Liver (tissue), 3 donors: ENCODE measurements at regions not wholly inside any gene's neighbourhood (a gene's known extent, or its start where the extent isn't known, plus 50 kb on each side); places are given as distances from the start of the nearest gene placed in this dataset.

Experiments
- HNF4A ChIP-seq, 2 donors: conservative IDR thresholded peaks; 2 replicates each; pipeline ENCODE4 v1.6.1; 2016; ENCODE audit warnings: antibody characterized with exemption in 2 of 2, mild to moderate bottlenecking in 2 of 2
- HNF4G ChIP-seq: IDR thresholded peaks from 2 replicates; pipeline ENCODE4 v1.6.1; 2016; ENCODE audit warnings: antibody characterized with exemption
- JUND ChIP-seq, 2 donors: IDR thresholded peaks; 2 replicates each; pipeline ENCODE4 v1.6.1; 2016; ENCODE audit warnings: antibody characterized with exemption in 2 of 2
- RXRA ChIP-seq, 2 donors: IDR thresholded peaks; 2 replicates each; pipeline ENCODE4 v1.6.1; 2017 to 2018; ENCODE audit warnings: antibody characterized with exemption in 2 of 2, mild to moderate bottlenecking in 1 of 2
- TAF1 ChIP-seq: conservative IDR thresholded peaks from 2 replicates; pipeline ENCODE4 v1.6.1; 2016; ENCODE audit warnings: antibody characterized with exemption, mild to moderate bottlenecking
- YY1 ChIP-seq: IDR thresholded peaks from 2 replicates; pipeline ENCODE4 v1.6.1; 2016; ENCODE audit warnings: antibody characterized with exemption, mild to moderate bottlenecking
- TF ChIP-seq, protein P1 (sequence below): fragments of 150-350 bp; IDR thresholded peaks from 2 replicates; pipeline ENCODE4 v1.5.1; 2017; ENCODE audit warnings: improper control_type of control experiment, low read depth, low read length; ENCODE audit not compliant: missing input control
- TF ChIP-seq, protein P2 (sequence below): IDR thresholded peaks from 2 replicates; pipeline ENCODE4 v1.6.1; 2016; ENCODE audit warnings: antibody characterized with exemption
- TF ChIP-seq, protein P3 (sequence below): IDR thresholded peaks from 2 replicates; pipeline ENCODE4 v1.6.1; 2016; ENCODE audit warnings: antibody characterized with exemption, mild to moderate bottlenecking
- TF ChIP-seq, protein P4 (sequence below): IDR thresholded peaks from 2 replicates; pipeline ENCODE4 v1.6.1; 2016; ENCODE audit warnings: antibody characterized with exemption
- donor health status: healthy.
- donor health status: healthy.

DNA sequence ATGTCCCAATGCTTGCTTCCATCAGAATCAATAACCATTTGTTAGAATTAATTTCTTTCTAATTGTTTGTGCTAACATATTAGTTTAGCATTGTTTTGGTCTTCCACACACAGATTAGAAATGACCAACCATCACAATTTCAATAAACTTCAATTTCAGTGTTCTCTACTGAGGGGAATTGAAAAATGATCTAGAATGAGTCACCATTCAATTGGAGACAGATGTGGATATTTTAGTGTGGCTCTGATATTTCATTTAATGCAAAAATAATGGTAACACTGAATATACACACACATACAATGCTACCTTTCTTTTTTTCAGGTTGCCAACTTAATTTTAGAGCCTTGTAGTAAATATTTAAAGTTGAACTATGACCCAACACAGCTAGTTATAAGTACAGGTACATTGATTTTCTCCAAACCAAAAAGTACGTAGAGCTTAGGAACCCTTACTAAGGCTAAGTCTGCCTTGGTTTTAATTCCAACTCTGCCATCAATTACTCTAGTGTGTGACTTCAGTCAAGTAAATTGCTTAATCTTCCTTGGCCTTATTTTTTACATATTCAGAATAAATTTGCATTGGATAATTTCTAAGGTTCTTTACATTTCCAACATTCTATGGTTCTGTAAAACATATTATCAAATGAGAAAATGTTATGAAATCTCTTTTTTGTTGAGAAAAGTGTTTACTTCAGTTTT, 143.9 kb downstream of the DMRTA1 start:
- TF ChIP-seq, protein P1, sequence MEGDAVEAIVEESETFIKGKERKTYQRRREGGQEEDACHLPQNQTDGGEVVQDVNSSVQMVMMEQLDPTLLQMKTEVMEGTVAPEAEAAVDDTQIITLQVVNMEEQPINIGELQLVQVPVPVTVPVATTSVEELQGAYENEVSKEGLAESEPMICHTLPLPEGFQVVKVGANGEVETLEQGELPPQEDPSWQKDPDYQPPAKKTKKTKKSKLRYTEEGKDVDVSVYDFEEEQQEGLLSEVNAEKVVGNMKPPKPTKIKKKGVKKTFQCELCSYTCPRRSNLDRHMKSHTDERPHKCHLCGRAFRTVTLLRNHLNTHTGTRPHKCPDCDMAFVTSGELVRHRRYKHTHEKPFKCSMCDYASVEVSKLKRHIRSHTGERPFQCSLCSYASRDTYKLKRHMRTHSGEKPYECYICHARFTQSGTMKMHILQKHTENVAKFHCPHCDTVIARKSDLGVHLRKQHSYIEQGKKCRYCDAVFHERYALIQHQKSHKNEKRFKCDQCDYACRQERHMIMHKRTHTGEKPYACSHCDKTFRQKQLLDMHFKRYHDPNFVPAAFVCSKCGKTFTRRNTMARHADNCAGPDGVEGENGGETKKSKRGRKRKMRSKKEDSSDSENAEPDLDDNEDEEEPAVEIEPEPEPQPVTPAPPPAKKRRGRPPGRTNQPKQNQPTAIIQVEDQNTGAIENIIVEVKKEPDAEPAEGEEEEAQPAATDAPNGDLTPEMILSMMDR: no peak
- no peak for TF ChIP-seq TAF1
- no peak for TF ChIP-seq HNF4A (conservative IDR thresholded peaks at IDR 0.05)
- TF ChIP-seq, protein P2, sequence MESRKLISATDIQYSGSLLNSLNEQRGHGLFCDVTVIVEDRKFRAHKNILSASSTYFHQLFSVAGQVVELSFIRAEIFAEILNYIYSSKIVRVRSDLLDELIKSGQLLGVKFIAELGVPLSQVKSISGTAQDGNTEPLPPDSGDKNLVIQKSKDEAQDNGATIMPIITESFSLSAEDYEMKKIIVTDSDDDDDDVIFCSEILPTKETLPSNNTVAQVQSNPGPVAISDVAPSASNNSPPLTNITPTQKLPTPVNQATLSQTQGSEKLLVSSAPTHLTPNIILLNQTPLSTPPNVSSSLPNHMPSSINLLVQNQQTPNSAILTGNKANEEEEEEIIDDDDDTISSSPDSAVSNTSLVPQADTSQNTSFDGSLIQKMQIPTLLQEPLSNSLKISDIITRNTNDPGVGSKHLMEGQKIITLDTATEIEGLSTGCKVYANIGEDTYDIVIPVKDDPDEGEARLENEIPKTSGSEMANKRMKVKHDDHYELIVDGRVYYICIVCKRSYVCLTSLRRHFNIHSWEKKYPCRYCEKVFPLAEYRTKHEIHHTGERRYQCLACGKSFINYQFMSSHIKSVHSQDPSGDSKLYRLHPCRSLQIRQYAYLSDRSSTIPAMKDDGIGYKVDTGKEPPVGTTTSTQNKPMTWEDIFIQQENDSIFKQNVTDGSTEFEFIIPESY: no peak
- TF ChIP-seq JUND (IDR thresholded peaks at IDR 0.05): no peak
- TF ChIP-seq HNF4G: no peak
- no peak for TF ChIP-seq YY1
- TF ChIP-seq RXRA (IDR thresholded peaks at IDR 0.05): no peak
- TF ChIP-seq, protein P3, sequence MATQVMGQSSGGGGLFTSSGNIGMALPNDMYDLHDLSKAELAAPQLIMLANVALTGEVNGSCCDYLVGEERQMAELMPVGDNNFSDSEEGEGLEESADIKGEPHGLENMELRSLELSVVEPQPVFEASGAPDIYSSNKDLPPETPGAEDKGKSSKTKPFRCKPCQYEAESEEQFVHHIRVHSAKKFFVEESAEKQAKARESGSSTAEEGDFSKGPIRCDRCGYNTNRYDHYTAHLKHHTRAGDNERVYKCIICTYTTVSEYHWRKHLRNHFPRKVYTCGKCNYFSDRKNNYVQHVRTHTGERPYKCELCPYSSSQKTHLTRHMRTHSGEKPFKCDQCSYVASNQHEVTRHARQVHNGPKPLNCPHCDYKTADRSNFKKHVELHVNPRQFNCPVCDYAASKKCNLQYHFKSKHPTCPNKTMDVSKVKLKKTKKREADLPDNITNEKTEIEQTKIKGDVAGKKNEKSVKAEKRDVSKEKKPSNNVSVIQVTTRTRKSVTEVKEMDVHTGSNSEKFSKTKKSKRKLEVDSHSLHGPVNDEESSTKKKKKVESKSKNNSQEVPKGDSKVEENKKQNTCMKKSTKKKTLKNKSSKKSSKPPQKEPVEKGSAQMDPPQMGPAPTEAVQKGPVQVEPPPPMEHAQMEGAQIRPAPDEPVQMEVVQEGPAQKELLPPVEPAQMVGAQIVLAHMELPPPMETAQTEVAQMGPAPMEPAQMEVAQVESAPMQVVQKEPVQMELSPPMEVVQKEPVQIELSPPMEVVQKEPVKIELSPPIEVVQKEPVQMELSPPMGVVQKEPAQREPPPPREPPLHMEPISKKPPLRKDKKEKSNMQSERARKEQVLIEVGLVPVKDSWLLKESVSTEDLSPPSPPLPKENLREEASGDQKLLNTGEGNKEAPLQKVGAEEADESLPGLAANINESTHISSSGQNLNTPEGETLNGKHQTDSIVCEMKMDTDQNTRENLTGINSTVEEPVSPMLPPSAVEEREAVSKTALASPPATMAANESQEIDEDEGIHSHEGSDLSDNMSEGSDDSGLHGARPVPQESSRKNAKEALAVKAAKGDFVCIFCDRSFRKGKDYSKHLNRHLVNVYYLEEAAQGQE: no peak
- TF ChIP-seq, protein P4, sequence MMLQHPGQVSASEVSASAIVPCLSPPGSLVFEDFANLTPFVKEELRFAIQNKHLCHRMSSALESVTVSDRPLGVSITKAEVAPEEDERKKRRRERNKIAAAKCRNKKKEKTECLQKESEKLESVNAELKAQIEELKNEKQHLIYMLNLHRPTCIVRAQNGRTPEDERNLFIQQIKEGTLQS: no peak
